ENCODE measurements at regions not wholly inside any gene's neighbourhood (a gene's known extent, or its start where the extent isn't known, plus 50 kb on each side); places are given as distances from the start of the nearest gene placed in this dataset.

GRCh38 chr11:24386546-24387397, 110.1 kb upstream of the LUZP2 start:
- TF ChIP-seq, protein P1, sequence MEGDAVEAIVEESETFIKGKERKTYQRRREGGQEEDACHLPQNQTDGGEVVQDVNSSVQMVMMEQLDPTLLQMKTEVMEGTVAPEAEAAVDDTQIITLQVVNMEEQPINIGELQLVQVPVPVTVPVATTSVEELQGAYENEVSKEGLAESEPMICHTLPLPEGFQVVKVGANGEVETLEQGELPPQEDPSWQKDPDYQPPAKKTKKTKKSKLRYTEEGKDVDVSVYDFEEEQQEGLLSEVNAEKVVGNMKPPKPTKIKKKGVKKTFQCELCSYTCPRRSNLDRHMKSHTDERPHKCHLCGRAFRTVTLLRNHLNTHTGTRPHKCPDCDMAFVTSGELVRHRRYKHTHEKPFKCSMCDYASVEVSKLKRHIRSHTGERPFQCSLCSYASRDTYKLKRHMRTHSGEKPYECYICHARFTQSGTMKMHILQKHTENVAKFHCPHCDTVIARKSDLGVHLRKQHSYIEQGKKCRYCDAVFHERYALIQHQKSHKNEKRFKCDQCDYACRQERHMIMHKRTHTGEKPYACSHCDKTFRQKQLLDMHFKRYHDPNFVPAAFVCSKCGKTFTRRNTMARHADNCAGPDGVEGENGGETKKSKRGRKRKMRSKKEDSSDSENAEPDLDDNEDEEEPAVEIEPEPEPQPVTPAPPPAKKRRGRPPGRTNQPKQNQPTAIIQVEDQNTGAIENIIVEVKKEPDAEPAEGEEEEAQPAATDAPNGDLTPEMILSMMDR (IDR thresholded peaks at IDR 0.05), result peak; percentile 67
- no peak for TF ChIP-seq ZFX (IDR thresholded peaks at IDR 0.05; ENCODE audit: borderline replicate concordance)
